Activated gamma-delta T cell treated with Interleukin-2 at 50 U/mL for 16 hours (primary cell): ENCODE measurements at regions not wholly inside any gene's neighbourhood (a gene's known extent, or its start where the extent isn't known, plus 50 kb on each side); places are given as distances from the start of the nearest gene placed in this dataset.

Experiments
- DNase-seq: peaks from one replicate; pipeline ENCODE4 v3.0.0-alpha.2; 2020

GRCh38 chr22:48605856-48606481, 1221.7 kb downstream of the BRD1 start:
- DNase-seq, result no peak

GRCh38 chr22:48605125-48605524, 1222.5 kb downstream of the BRD1 start:
- DNase-seq, result no peak

GRCh38 chr22:48603621-48604320, 1223.9 kb downstream of the BRD1 start:
- no peak for DNase-seq

GRCh38 chr22:48602805-48603518, 1224.7 kb downstream of the BRD1 start:
- no peak for DNase-seq

DNA sequence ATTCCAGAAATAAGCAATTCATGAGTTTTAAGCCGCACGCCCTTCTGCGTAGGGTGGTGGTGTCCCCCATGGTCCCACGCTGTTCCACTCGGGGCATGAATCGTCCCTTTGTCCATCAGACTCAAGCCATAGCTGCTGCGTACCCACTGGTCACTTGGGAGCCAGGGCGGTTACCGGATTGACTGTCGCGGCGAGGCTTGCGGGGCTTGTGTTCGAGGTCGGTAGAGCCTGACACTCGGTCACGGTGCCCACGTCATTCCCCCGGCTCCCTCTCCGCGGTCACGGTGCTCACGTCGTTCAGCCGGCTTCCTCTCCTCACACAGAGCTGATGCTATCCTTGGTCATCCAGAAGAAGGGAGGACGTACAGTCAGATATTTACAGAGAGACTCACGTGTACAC, 1227.0 kb downstream of the BRD1 start:
- no peak for DNase-seq

GRCh38 chr22:48600171-48600570, 1227.5 kb downstream of the BRD1 start:
- no peak for DNase-seq

DNA sequence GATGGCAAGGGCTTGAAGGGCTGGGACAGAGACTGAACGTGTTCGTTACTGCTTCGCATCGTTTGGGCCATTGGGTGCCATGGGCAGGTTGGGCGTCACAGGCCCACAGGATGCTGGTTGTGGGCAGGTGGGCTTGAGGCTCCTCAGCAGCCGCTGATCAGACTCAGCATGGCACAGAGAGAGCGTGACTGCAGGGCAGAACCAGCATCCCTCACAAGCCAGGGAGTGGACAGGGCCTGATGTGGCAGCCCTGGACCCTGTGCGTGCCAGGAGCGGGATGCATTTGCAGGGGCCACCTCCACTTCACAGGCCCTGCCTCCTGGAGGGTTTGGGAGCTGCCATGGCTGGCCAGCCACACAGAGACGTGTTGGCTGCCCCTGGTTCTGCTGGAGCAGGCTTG, 1228.3 kb downstream of the BRD1 start:
- DNase-seq, result no peak

GRCh38 chr22:48596111-48596850, 1231.4 kb downstream of the BRD1 start:
- no peak for DNase-seq

DNA sequence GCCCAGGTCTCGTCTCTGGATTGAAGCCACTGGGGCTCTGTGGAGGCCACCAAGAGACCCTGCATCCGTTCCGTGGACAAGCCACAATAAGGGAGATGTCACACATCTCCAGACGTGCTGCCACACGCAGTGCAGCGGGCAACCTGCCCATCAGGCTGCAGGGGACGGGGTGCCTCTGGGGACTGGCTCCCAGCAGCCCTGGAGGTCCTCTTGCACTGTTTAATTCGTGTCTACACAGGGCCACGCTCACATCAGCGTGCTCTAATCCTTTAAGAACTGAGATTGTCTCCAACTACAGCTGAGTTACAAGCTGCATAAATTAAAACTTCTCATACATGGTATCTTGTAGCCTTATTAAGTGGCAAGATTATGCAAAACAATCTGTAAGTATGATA, 1232.2 kb downstream of the BRD1 start:
- no peak for DNase-seq

DNA sequence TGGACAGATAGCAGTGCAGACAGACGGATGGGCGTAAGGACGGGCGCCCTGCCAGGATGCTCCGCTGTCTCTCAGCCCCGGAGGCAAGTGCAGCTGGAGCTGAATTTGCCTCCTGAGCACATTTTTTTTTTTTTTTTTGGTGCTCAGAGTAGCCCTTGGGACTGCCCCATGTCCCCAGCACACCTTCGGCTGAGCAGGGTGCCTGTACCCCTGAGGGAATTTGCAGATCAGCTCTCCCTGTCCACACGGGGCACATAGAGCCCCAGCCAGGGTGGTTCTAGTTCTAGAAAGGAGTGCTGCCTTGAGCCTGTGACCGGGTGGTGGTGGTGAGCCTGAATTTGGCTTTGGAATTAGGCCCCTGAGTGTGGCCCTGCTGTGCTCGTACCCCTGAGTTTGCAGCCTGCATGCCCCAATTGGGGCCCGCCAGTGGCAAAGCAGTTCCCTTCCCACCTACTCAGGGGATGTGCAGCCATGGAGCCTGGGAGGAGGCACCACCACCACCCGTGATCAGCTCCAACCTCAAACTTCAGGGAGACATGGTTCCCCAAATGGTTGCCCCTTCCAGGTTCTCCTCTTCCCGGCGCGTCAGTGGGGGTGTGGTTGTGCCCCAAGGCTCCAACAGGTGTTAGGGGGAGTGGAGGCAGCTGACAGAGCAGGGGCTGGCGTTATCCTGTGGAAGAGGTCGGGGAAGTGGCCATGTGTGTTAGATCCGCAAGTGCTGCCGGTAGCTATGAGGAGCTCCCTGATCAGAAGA, 1232.7 kb downstream of the BRD1 start:
- no peak for DNase-seq

GRCh38 chr22:48594016-48594756, 1233.5 kb downstream of the BRD1 start:
- no peak for DNase-seq

DNA sequence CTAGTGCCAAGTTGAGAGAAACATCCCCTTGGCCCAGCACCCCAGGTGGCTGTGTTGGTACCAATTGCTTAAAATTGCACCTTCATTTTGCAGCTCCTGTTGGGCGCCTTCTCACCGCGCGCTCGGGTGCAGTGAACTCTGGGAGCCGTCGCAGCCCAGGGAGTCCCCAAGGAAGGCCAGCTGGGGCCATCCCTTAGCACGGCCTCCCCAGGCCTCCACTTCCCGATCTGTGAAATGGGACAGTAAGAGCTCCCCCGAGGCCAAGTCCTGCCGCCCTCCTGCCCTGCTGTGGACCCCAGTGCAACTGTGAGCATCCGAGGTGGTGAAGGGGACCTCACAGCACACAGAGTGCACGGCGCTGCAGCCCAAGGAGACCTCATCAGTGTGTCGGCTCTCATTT, 1234.1 kb downstream of the BRD1 start:
- DNase-seq, result no peak

DNA sequence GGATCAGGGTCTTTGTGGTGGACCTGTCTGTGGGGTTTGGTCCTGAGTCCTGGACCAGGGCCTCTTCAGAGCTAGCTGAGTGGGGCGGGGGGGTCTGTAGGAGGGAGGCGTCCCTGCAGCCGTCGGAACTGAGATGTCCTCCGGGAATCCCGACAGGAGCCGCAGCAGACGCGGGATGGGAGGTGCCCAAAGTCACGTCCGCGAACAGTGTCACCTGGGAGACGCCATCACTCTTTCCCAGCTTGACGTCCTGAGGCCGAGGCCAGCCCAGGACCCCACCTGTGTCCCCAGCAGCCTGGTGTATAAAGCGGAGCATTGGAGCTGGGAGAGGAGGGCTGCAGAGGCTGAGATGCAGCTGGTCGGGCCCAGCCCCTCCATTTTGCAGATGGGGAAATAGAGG, 1234.7 kb downstream of the BRD1 start:
- DNase-seq, result no peak

- no peak for DNase-seq
Observed at GRCh38 chr22:48592488-48592887, 1235.2 kb downstream of the BRD1 start.

DNA sequence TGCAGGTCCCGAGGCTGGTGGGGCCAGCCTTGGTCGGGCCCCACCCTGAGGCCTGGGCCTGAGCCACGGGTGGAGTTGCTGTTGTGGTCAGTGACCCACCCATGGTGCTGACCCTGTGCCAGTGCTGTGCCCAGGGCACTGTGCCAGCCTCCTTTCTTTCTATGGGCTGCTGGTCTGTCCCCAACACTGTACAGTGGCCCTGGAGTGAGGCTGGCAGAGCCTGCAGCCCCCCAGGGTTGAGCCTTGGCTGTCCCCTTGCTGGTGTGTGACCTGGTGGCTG, 1235.7 kb downstream of the BRD1 start:
- no peak for DNase-seq

GRCh38 chr22:48591286-48592065, 1236.2 kb downstream of the BRD1 start:
- DNase-seq, result no peak

- no peak for DNase-seq
Observed at GRCh38 chr22:48589901-48590300, 1237.8 kb downstream of the BRD1 start.

DNA sequence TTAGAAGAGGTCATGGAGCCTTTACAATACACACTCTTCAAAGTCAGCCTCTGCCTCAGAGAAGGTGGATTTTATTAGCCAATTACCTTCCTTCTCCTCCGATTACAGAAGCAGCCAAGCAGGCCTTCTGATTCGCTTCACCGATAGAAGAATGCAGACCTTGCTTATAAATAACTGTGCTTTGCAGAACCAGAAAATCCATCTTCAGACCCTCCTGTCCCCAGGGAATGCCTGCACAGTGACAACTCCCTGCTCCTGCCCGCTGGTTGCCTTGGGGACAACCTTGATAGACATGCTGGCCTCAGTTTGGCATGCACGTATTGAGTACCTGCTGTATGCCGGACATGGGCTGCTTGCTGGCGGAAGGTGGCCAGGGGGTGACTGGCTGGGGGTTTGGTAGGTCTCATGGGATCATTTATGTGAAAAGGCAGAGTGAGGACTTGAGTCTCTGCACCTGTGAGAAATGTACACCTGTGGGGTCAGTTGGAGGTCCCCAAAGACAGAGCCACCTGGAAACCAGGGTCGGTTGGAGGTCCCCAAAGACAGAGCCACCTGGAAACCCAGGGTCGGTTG, 1238.7 kb downstream of the BRD1 start:
- DNase-seq, result no peak

GRCh38 chr22:48588151-48588877, 1239.4 kb downstream of the BRD1 start:
- DNase-seq, result no peak

GRCh38 chr22:48587236-48587865, 1240.3 kb downstream of the BRD1 start:
- no peak for DNase-seq
